ENCODE measurements at regions not wholly inside any gene's neighbourhood (a gene's known extent, or its start where the extent isn't known, plus 50 kb on each side); places are given as distances from the start of the nearest gene placed in this dataset.
A peak's percentile ranks its signal among the peaks of the same experiment; 100 is the strongest.

GRCh38 chr2:156657809-156658208 is 221.6 kb downstream of the GPD2 start:
- no peak overlapping the region for H3K27ac ChIP-seq
- H3K4me3 ChIP-seq = no peak overlapping the region
- DNase-seq (ENCODE audit: low read depth in 1 of 2, low spot score in 1 of 2) = peak in 1 of 2 donors; percentile 74
- H3K36me3 ChIP-seq = no peaks in the 10 kb centered on the region
- no peaks in the 10 kb centered on the region for H3K27me3 ChIP-seq
- no peak for TF ChIP-seq CTCF (IDR thresholded peaks at IDR 0.05; ENCODE audit: low read depth, low read length)
- H3K9me3 ChIP-seq (ENCODE audit: low read depth) = no peaks in the 10 kb centered on the region
- H3K4me1 ChIP-seq (ENCODE audit: low read depth) = no peaks in the 10 kb centered on the region

- H3K4me1 ChIP-seq (ENCODE audit: low read depth) = no peaks in the 10 kb centered on the region
- no peak for TF ChIP-seq CTCF (IDR thresholded peaks at IDR 0.05; ENCODE audit: low read depth, low read length)
- H3K27ac ChIP-seq = no peak overlapping the region
- no peaks in the 10 kb centered on the region for H3K36me3 ChIP-seq
- no peak overlapping the region for H3K4me3 ChIP-seq
- H3K27me3 ChIP-seq = no peaks in the 10 kb centered on the region
- no peak for DNase-seq (ENCODE audit: low read depth in 1 of 2, low spot score in 1 of 2)
- H3K9me3 ChIP-seq (ENCODE audit: low read depth) = no peaks in the 10 kb centered on the region
Observed at GRCh38 chr2:156659694-156660093, 223.5 kb downstream of the GPD2 start.

- H3K27me3 ChIP-seq = no peaks in the 10 kb centered on the region
- no peaks in the 10 kb centered on the region for H3K36me3 ChIP-seq
- H3K4me1 ChIP-seq (ENCODE audit: low read depth) = no peaks in the 10 kb centered on the region
- no peak overlapping the region for H3K27ac ChIP-seq
- TF ChIP-seq CTCF (IDR thresholded peaks at IDR 0.05; ENCODE audit: low read depth, low read length) = no peak
- DNase-seq (ENCODE audit: low read depth in 1 of 2, low spot score in 1 of 2) = no peak
- no peak overlapping the region for H3K4me3 ChIP-seq
- H3K9me3 ChIP-seq (ENCODE audit: low read depth) = no peaks in the 10 kb centered on the region
Observed at GRCh38 chr2:156663757-156664409, 227.7 kb downstream of the GPD2 start.

- no peak for TF ChIP-seq CTCF (IDR thresholded peaks at IDR 0.05; ENCODE audit: low read depth, low read length)
- Histone ChIP-seq H3K4me1 (ENCODE audit: low read depth) (no peaks in the 10 kb centered on the region), H3K27ac (no peak overlapping the region), H3K27me3 (no peaks in the 10 kb centered on the region), H3K36me3 (no peaks in the 10 kb centered on the region), H3K9me3 (ENCODE audit: low read depth) (no peaks in the 10 kb centered on the region), H3K4me3 (no peak overlapping the region)
- no peak for DNase-seq (ENCODE audit: low read depth in 1 of 2, low spot score in 1 of 2)
Observed at GRCh38 chr2:156666130-156666785, 230.1 kb downstream of the GPD2 start.

GRCh38 chr2:156670104-156670503 is 233.9 kb downstream of the GPD2 start:
- no peaks in the 10 kb centered on the region for H3K27me3 ChIP-seq
- H3K27ac ChIP-seq = no peak overlapping the region
- TF ChIP-seq CTCF (IDR thresholded peaks at IDR 0.05; ENCODE audit: low read depth, low read length) = no peak
- no peaks in the 10 kb centered on the region for H3K9me3 ChIP-seq (ENCODE audit: low read depth)
- no peak overlapping the region for H3K4me3 ChIP-seq
- no peaks in the 10 kb centered on the region for H3K4me1 ChIP-seq (ENCODE audit: low read depth)
- DNase-seq (ENCODE audit: low read depth in 1 of 2, low spot score in 1 of 2) = no peak
- no peaks in the 10 kb centered on the region for H3K36me3 ChIP-seq

Measured in cardiac muscle cell (in vitro differentiated cells and primary cell).